Endothelial cell of umbilical vein (primary cell): ENCODE measurements at regions not wholly inside any gene's neighbourhood (a gene's known extent, or its start where the extent isn't known, plus 50 kb on each side); places are given as distances from the start of the nearest gene placed in this dataset.

Source experiments
- BruUV-seq: library from RNA; stranded (reverse); fragments of 400-500 nt; replicated peaks from 2 replicates; lab custom pipeline; 2021; lab: Mats Ljungman, UMichigan
- CTCF ChIA-PET: fragments of 300-600, 350-600 bp; sonication (Branson Sonifier 250); formaldehyde crosslinking; loops from one replicate; lab custom pipeline; 2021; ENCODE audit warnings: antibody characterized with exemption, inconsistent platforms; lab: Charles Lee
- POLR2A ChIA-PET: fragments of 300-600, 350-600 bp; sonication (Branson Sonifier 250); formaldehyde crosslinking; loops from one replicate; lab custom pipeline; 2021; ENCODE audit warnings: antibody characterized with exemption, inconsistent platforms; lab: Charles Lee
- DNase-seq: peaks from one replicate; pipeline ENCODE4 v3.0.0-alpha.2; 2011; ENCODE audit warnings: low read depth, low spot score
- FAIRE-seq: peaks from 2 replicates; lab custom pipeline; 2011; peaks lifted over from hg19 to GRCh38; lab: Jason Lieb, UNC
- H2AFZ ChIP-seq: 2 replicates; pipeline ENCODE4 v1.6.0; 2012; ENCODE audit warnings: low read depth, low read length, control low read depth, inconsistent platforms
- H3K27ac ChIP-seq: 2 replicates; pipeline ENCODE4 v1.5.1; 2011; ENCODE audit warnings: low read depth, mild to moderate bottlenecking, control low read depth, low read length, moderate library complexity; ENCODE audit not compliant: insufficient read depth
- H3K27me3 ChIP-seq, 2 experiments: 2 replicates each; pipeline versions ENCODE4 v1.6.0 to v1.6.1; 2011; ENCODE audit warnings: low read length in 2 of 2, mixed read lengths in 1 of 2; ENCODE audit not compliant: control insufficient read depth in 2 of 2, insufficient read depth in 2 of 2
- H3K36me3 ChIP-seq, 2 experiments: 2 replicates in 1 of 2; 3 replicates in 1 of 2; pipeline ENCODE4 v1.5.1; 2011; ENCODE audit warnings: low read length in 2 of 2, mild to moderate bottlenecking in 1 of 2, moderate library complexity in 1 of 2; ENCODE audit not compliant: control insufficient read depth in 2 of 2, insufficient read depth in 2 of 2; ENCODE audit errors: extremely low read depth in 1 of 2
- H3K4me1 ChIP-seq: 3 replicates; pipeline ENCODE4 v1.5.1; 2011; ENCODE audit warnings: mild to moderate bottlenecking, low read length; ENCODE audit not compliant: control insufficient read depth, insufficient read depth; ENCODE audit errors: extremely low read depth
- H3K4me2 ChIP-seq: 2 replicates; pipeline ENCODE4 v1.6.1; 2011; ENCODE audit warnings: low read length, control low read depth, mixed read lengths; ENCODE audit not compliant: insufficient read depth
- H3K4me3 ChIP-seq, 3 experiments: fragments of 200-600 bp in 1 of 3; sonication (generic), shearing (Covaris generic) in 1 of 3; replicated peaks in 1 of 3; 2 replicates each; pipeline ENCODE4 v1.5.1; 2011 to 2016; ENCODE audit warnings: control low read depth in 3 of 3, low read length in 3 of 3, mild to moderate bottlenecking in 2 of 3, inconsistent platforms in 1 of 3, low read depth in 1 of 3, moderate library complexity in 1 of 3; ENCODE audit not compliant: insufficient read depth in 1 of 3
- H3K79me2 ChIP-seq: 2 replicates; pipeline ENCODE4 v1.6.0; 2012; ENCODE audit warnings: low read length, inconsistent platforms; ENCODE audit not compliant: control insufficient read depth, insufficient read depth
- H3K9ac ChIP-seq: replicated peaks from 2 replicates; pipeline ENCODE3; 2011; ENCODE audit warnings: low read length, control low read depth; ENCODE audit not compliant: insufficient read depth; ENCODE audit errors: extremely low read depth
- H3K9me1 ChIP-seq: replicated peaks from 3 replicates; pipeline ENCODE4 v1.6.0; 2011; ENCODE audit warnings: mild to moderate bottlenecking, low read length; ENCODE audit not compliant: control insufficient read depth, insufficient read depth; ENCODE audit errors: extremely low read depth
- H3K9me3 ChIP-seq: replicated peaks from 2 replicates; pipeline ENCODE4 v1.5.1; 2012; ENCODE audit warnings: low read length, inconsistent platforms; ENCODE audit not compliant: control insufficient read depth, insufficient read depth
- H4K20me1 ChIP-seq: replicated peaks from 2 replicates; pipeline ENCODE3; 2011; ENCODE audit warnings: mild to moderate bottlenecking, low read length; ENCODE audit not compliant: control insufficient read depth, insufficient read depth; ENCODE audit errors: extremely low read depth
- EZH2 ChIP-seq: IDR thresholded peaks from 2 replicates; pipeline ENCODE4 v1.6.1; 2012; ENCODE audit warnings: borderline replicate concordance, low read depth, mild to moderate bottlenecking, moderate library complexity, low read length, inconsistent platforms; ENCODE audit not compliant: severe bottlenecking
- FOS ChIP-seq: IDR thresholded peaks from 2 replicates; pipeline ENCODE4 v1.6.1; 2011; ENCODE audit warnings: mild to moderate bottlenecking, low read length, moderate library complexity, borderline replicate concordance; ENCODE audit not compliant: insufficient read depth
- GATA2 ChIP-seq: IDR thresholded peaks from 2 replicates; pipeline ENCODE4 v1.7.0; 2011; ENCODE audit warnings: low read depth, mild to moderate bottlenecking, moderate library complexity, mixed read lengths, low read length; ENCODE audit not compliant: insufficient read length, insufficient read depth
- JUN ChIP-seq: IDR thresholded peaks from 2 replicates; pipeline ENCODE4 v1.6.1; 2011; ENCODE audit warnings: borderline replicate concordance, low read depth; ENCODE audit not compliant: insufficient read length, insufficient read depth
- MAX ChIP-seq: IDR thresholded peaks from 2 replicates; pipeline ENCODE4 v1.6.1; 2011; ENCODE audit not compliant: insufficient read depth, insufficient read length
- MYC ChIP-seq: IDR thresholded peaks from one replicate; pipeline ENCODE4 v1.6.1; 2011; ENCODE audit warnings: mild to moderate bottlenecking, low read depth, low read length
- POLR2A ChIP-seq: IDR thresholded peaks from 2 replicates; pipeline ENCODE4 v1.6.1; 2012; ENCODE audit warnings: low read depth, mild to moderate bottlenecking, control low read depth, low read length
- POLR2AphosphoS5 ChIP-seq: IDR thresholded peaks from 2 replicates; pipeline ENCODE4 v1.6.1; 2012; ENCODE audit warnings: low read depth, mild to moderate bottlenecking, control low read depth, low read length, moderate library complexity; ENCODE audit not compliant: insufficient read depth
- dilution Hi-C: fragments of 300-500 bp; cut with MboI; formaldehyde crosslinking; loops from one replicate; pipeline ENCODE4 v1.15.0; 2019; ENCODE audit warnings: low sequenced_read_pairs; ENCODE audit not compliant: extremely low pct_ligation_motif_present
- intact Hi-C: fragments of 100-400 bp; cut with micrococcal nuclease; formaldehyde crosslinking; loops from one replicate; pipeline ENCODE4 v1.10.0; 2022
- TF ChIP-seq, protein P1 (sequence below), 2 donors: IDR thresholded peaks; 1 replicate in 1 of 2; 2 replicates in 1 of 2; pipeline ENCODE4 v1.5.1; 2011; ENCODE audit warnings: low read length in 2 of 2, mild to moderate bottlenecking in 2 of 2, moderate library complexity in 2 of 2, control low read depth in 1 of 2, inconsistent platforms in 1 of 2, low read depth in 1 of 2; ENCODE audit not compliant: insufficient read depth in 1 of 2; ENCODE audit errors: extremely low read depth in 1 of 2

DNA sequence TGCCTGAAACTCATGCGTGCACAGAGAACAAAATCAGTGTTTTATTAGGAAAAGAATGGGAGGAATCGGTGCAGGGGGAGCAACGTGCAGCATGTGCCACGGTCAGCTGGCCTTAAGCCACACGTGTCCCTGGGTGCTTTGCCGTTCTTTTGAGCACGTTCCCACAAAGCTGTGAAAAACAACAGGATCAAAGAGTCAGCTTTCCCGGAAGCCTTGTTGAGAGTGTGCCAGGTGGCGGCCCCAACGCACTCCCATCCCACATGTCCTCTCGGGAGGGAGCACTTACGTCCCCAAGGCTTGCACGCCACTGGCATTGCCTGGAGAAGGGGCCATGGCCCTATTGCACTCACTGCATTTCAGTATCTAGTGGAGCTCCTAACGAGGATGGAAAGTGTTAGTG is 511.2 kb downstream of the EIPR1 start:
- H4K20me1 ChIP-seq: no peaks in the 10 kb centered on the region
- peaks cover 3% of the 10 kb centered on the region for H3K9me3 ChIP-seq
- no peak for FAIRE-seq
- intact Hi-C loops (no loop called here), dilution Hi-C loops (no loop called here)
- H2AFZ ChIP-seq: no peak overlapping the region
- no peaks in the 10 kb centered on the region for H3K4me1 ChIP-seq
- ChIA-PET CTCF (no interaction called here), POLR2A (no interaction called here)
- H3K79me2 ChIP-seq: no peaks in the 10 kb centered on the region
- no peak for TF ChIP-seq GATA2
- no peak for TF ChIP-seq JUN
- no peak for TF ChIP-seq MAX
- no peak for TF ChIP-seq POLR2A
- TF ChIP-seq, protein P1, sequence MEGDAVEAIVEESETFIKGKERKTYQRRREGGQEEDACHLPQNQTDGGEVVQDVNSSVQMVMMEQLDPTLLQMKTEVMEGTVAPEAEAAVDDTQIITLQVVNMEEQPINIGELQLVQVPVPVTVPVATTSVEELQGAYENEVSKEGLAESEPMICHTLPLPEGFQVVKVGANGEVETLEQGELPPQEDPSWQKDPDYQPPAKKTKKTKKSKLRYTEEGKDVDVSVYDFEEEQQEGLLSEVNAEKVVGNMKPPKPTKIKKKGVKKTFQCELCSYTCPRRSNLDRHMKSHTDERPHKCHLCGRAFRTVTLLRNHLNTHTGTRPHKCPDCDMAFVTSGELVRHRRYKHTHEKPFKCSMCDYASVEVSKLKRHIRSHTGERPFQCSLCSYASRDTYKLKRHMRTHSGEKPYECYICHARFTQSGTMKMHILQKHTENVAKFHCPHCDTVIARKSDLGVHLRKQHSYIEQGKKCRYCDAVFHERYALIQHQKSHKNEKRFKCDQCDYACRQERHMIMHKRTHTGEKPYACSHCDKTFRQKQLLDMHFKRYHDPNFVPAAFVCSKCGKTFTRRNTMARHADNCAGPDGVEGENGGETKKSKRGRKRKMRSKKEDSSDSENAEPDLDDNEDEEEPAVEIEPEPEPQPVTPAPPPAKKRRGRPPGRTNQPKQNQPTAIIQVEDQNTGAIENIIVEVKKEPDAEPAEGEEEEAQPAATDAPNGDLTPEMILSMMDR (IDR thresholded peaks at IDR 0.05; ENCODE audit: extremely low read depth in 1 of 2, insufficient read depth in 1 of 2, low read depth in 1 of 2, low read length in 2 of 2): no peak
- TF ChIP-seq MYC: no peak
- TF ChIP-seq FOS: no peak
- no peak for TF ChIP-seq EZH2
- TF ChIP-seq POLR2AphosphoS5: no peak
- no peak overlapping the region for H3K9ac ChIP-seq
- H3K4me3 ChIP-seq: no peak overlapping the region
- DNase-seq: no peak
- no peaks in the 10 kb centered on the region for H3K27me3 ChIP-seq
- no peak overlapping the region for H3K27ac ChIP-seq
- no peaks in the 10 kb centered on the region for H3K36me3 ChIP-seq
- no peaks in the 10 kb centered on the region for H3K9me1 ChIP-seq
- H3K4me2 ChIP-seq: no peak overlapping the region
- BruUV-seq: no TSS peak
